NCI-H1105 (cell line): ENCODE measurements at regions not wholly inside any gene's neighbourhood (a gene's known extent, or its start where the extent isn't known, plus 50 kb on each side); places are given as distances from the start of the nearest gene placed in this dataset.
"Not testable (repeated sequence)": the region's sequence is repeated elsewhere in the genome, so short reads cannot be mapped to it uniquely, and the experiment has no call there.

Source experiments
- DNase-seq: peaks from one replicate; lab custom pipeline; 2025; lab: John Stamatoyannopoulos, UW

GRCh38 chr5:29252390-29252789, 1941.1 kb upstream of the CDH6 start:
- no peak for DNase-seq

GRCh38 chr5:29247346-29248028, 1946.0 kb upstream of the CDH6 start:
- DNase-seq = no peak

GRCh38 chr5:29240379-29240778, 1953.1 kb upstream of the CDH6 start:
- no peak for DNase-seq

GRCh38 chr5:29239606-29240005, 1953.9 kb upstream of the CDH6 start:
- no peak for DNase-seq

GRCh38 chr5:29238115-29238514, 1955.4 kb upstream of the CDH6 start:
- DNase-seq = no peak

- no peak for DNase-seq
Observed at GRCh38 chr5:29231154-29231553, 1962.3 kb upstream of the CDH6 start.

- DNase-seq = no peak
Observed at GRCh38 chr5:29230591-29230990, 1962.9 kb upstream of the CDH6 start.

- DNase-seq = no peak
Observed at GRCh38 chr5:29229461-29229860, 1964.0 kb upstream of the CDH6 start.

DNA sequence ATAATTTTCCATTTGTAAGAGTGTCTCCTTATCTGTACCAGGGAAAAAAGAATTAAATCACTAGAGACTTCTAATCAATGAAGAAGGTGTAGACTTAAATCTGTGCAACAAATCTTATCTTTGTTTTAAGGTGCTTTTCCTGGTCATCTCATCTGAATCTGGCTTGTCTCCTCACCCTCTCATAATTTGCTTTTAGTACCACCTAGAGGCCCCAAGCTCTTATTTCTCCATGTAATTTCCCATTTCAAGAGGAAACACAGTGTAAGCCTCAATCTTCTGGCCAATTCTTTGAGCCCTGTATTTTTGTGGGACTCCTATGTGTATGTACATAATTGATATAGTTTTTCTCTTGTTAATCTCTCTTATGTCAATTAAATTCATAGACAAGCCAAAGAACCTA, 1975.3 kb upstream of the CDH6 start:
- DNase-seq = peak; percentile 7

DNA sequence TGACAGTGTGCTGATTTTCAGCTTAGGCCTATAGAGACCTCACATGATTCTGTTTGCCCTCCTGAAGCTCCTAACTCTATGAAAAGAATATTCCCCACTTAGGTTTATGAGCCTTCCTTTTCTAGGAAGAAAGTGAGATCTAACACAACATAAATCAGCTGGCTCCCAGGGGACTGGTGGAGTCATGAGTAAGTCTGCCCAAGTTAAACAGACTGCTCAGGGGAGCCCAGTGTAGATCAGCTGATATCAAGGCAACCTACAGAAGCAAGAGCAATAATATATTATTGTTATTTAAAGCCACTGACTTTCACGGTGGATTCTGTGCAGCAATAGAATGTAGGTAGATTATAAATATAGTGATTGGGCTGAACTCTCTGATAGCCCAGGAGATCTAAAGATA, 1978.6 kb upstream of the CDH6 start:
- no peak for DNase-seq

DNA sequence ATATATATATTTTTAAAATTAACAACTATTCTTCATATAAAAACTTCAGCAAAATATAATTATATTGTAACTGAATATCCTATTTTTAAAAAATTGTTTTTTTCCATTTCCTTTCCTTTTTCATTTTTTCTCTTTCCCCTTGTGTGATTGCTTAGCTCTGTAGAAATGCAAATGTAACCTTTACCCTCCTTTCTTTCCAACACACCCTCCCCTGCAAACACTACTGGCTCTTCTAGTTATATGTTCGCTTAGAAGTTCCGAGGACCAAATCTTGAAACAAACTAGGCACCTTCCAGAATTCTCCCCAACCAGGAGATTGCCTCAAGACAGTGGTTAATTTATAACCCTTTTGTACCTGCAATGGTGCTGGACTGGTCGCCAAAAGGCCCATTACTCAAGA, 1980.0 kb upstream of the CDH6 start:
- DNase-seq = no peak

GRCh38 chr5:29208024-29208423, 1985.5 kb upstream of the CDH6 start:
- no peak for DNase-seq

DNA sequence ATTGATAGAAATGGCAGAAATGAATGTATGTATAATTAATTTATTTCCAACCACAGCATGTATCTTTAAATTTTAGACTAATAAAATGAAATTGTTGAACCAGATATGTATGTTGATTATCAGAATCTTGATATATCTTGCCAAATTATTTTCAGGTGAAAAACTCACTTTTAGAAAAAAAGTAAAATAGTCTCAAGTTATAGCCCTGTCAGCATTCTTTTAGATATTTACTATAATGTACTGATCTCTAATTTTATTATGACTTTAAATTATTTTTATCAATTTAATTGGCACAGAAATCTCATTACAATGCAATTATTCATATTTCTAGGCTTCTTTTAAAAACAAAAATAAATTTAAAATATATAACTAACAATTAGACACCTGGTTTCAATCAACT, 1990.4 kb upstream of the CDH6 start:
- DNase-seq = no peak

GRCh38 chr5:29197631-29198454, 1995.6 kb upstream of the CDH6 start:
- no peak for DNase-seq

GRCh38 chr5:29193972-29194371, 1999.5 kb upstream of the CDH6 start:
- DNase-seq = no peak

DNA sequence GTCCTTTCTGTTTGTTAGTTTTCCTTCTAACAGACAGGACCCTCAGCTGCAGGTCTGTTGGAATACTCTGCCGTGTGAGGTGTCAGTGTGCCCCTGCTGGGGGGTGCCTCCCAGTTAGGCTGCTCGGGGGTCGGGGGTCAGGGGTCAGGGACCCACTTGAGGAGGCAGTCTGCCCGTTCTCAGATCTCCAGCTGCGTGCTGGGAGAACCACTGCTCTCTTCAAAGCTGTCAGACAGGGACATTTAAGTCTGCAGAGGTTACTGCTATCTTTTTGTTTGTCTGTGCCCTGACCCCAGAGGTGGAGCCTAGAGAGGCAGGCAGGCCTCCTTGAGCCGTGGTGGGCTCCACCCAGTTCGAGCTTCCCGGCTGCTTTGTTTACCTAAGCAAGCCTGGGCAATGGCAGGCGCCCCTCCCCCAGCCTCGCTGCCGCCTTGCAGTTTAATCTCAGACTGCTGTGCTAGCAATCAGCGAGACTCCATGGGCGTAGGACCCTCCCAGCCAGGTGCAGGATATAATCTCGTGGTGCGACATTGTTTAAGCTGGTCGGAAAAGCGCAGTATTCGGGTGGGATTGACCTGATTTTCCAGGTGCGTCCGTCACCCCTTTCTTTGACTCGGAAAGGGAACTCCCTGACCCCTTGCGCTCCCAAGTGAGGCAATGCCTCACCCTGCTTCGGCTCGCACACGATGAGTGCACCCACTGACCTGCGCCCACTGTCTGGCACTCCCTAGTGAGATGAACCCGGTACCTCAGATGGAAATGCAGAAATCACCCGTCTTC, 2002.0 kb upstream of the CDH6 start:
- not testable (repeated sequence) for DNase-seq

GRCh38 chr5:29190398-29190797, 2003.1 kb upstream of the CDH6 start:
- DNase-seq = not testable (repeated sequence)

DNA sequence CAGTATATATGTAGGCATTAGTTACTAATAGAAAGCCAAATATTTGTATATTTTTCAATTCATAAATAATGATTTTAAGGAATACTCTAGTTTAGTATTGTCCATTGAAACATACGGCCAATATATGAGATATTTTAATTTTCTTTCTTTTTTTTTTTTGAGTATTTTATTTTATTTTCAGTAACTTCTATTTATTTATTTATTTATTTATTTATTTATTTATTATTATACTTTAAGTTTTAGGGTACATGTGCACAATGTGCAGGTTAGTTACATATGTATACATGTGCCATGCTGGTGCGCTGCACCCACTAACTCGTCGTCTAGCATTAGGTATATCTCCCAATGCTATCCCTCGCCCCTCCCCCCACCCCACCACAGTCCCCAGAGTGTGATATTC, 2007.1 kb upstream of the CDH6 start:
- DNase-seq = not testable (repeated sequence)

GRCh38 chr5:29185558-29185957, 2007.9 kb upstream of the CDH6 start:
- no peak for DNase-seq

DNA sequence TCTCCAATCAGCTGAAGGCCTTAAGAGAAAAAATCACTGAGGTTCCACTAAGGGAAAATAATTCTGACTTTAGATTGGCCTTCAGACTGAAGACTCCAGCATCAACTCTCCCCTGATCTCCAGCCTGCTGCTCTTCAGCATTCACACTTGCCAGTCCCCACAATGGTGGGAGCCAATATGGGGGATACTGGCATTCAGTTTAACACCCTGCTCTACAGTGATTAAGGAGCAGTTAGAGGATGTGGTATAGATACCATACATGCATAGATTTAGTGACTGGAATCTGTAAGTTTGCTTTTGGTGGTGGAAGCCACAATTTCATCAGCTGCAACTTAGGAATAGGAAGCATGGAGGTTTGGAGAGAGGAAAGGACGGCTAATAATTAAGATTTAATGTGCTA, 2017.7 kb upstream of the CDH6 start:
- DNase-seq = no peak

- no peak for DNase-seq
Observed at GRCh38 chr5:29170599-29170998, 2022.9 kb upstream of the CDH6 start.

GRCh38 chr5:29169886-29170285, 2023.6 kb upstream of the CDH6 start:
- no peak for DNase-seq

GRCh38 chr5:29162297-29162696, 2031.2 kb upstream of the CDH6 start:
- DNase-seq = peak; percentile 30
